ENCODE measurements at regions not wholly inside any gene's neighbourhood (a gene's known extent, or its start where the extent isn't known, plus 50 kb on each side); places are given as distances from the start of the nearest gene placed in this dataset.

GRCh38 chr18:56278421-56279003 is 359.9 kb downstream of the TXNL1 start:
- no peak for ATAC-seq
- DNase-seq = no peak

- ATAC-seq (no peak), DNase-seq (no peak)
These were observed 361.9 kb downstream of the TXNL1 start for GRCh38 chr18:56276466-56276865.

GRCh38 chr18:56273541-56274219 is 364.7 kb downstream of the TXNL1 start:
- ATAC-seq = no peak

GRCh38 chr18:56270671-56271250 is 367.6 kb downstream of the TXNL1 start:
- no peak for ATAC-seq
- DNase-seq = no peak

More at GRCh38 chr18:56273541-56274219, 364.7 kb downstream of the TXNL1 start:
- no peak for DNase-seq

DNA sequence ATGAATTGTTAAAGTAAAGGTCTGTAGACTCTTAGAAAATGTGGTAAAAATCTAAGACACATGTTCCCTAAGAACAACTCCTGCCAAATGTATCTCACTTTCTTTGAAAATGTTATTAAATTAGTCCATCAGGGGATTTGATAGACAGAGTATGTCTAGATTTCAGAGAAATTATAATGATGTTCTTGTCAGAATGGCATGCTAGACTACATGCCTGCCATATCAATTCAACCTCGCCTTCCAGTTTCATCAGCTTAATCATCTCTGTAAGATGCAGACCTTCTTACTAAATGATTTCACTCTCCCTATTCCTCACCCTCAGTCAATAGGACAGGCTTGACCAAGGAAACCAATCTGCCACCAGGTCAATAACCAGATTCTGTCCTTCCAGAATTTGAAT is 368.4 kb downstream of the TXNL1 start:
- ATAC-seq (no peak), DNase-seq (no peak)

DNA sequence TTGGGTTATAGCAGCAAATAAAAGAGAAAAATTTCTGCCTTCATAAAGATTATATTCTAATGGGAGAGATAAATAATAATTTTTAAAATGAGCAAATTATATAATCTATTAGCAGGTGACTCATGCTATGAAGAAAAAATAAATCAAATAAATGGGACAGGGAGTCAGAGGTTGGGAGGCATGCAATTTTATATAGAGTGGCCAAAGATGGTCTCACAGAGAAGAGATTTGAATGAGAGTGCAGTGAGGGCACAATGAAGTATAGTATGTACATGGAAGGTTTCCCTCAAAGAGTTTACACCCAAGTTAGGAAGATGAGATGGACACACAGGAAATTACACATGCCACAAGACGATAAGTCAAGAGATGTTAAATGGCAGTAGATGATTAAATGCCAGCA is 369.4 kb downstream of the TXNL1 start:
- ATAC-seq (no peak), DNase-seq (no peak)

DNA sequence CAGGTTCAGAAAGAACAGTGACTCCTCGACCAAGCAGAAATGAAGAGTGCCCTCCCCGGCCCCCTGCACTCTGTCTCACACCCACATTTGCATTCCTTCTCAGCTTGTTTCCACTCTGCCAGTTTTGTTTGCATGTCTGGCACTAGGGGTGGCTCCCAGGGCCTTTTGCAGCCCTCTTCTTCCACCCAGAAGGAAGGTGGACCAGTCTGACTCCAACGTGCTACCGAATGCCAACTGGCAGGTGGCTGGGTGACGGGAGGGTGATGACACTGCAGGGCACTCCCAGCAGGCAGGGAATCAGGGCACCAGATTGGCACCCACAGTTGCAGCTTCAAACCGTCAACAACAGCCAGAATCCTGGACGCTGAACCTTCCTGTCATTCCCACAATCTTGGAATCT is 371.1 kb downstream of the TXNL1 start:
- ATAC-seq (no peak), DNase-seq (no peak)

- DNase-seq (no peak), ATAC-seq (no peak)
These were observed 380.2 kb downstream of the TXNL1 start for GRCh38 chr18:56258178-56258577.

DNA sequence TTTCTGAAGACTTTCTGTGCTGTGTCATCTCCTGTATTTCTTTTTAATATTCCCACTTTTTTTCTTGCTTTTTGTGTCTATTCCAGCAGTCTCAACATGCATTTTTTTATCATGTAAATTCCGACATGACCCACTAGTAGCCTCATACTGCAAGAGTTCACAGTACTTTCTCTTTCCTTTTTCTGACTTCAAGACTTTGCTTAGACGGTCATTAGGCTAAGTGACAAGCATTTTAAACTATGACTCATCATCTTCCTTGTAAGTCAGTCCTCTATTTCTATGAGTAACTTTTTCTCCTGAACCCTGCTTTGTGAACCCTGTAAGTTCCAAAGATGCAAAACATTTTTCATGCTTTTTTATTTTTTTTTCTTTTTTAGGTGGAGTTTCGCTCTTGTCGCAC is 381.2 kb downstream of the TXNL1 start:
- ATAC-seq (no peak), DNase-seq (no peak)

GRCh38 chr18:56256659-56257058 is 381.7 kb downstream of the TXNL1 start:
- ATAC-seq (no peak), DNase-seq (no peak)

GRCh38 chr18:56255381-56255780 is 383.0 kb downstream of the TXNL1 start:
- ATAC-seq (no peak), DNase-seq (no peak)

DNA sequence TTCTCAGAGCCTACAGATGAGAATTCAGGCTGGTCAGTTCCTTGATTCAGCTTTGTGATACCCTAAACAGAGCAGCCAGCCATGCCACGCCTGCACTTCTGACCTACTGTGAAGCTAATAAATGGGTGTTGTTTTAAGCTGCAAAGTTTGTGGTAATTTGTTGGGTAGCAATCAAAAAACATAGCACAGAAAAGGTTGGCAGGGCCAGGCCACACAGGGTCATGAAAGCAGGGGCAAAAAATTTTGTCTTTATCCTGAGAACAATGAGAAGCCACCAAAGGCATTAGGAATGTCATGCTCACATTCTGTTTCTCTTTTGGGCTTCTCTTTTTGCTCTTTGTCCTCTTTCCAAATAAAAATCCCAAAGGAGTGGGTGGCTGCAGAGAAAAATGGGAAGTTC is 385.9 kb downstream of the TXNL1 start:
- DNase-seq = no peak
- no peak for ATAC-seq

DNA sequence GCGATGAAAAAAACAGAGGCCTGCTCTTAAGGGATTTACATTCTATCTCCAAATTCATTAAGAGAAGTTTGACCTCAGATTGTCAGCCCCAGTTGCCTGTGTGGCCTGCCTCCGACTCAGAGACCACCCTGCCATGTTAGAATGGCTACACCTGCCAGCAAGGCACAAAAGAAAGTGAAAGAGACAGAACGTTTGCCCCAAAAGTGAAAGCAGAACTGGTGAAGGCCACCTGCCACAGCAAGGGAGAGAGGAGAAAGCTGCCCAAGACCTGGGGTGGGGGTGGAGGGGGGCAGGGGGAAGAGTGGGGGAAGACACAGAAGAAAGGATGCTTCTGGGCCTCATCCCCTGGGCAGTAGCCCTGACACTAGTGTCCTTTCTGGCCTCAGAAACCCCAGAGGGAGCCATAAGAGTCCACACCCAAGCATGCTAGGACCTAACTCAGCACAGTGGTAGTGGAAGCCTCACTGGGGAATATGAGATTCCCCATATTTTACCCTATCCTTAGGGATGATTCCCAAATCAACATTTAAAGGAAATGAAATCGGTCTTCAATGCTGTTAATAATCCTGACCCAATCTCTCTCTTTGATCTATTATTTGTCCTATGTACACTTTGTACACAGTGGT is 389.7 kb downstream of the TXNL1 start:
- ATAC-seq (no peak), DNase-seq (no peak)

DNA sequence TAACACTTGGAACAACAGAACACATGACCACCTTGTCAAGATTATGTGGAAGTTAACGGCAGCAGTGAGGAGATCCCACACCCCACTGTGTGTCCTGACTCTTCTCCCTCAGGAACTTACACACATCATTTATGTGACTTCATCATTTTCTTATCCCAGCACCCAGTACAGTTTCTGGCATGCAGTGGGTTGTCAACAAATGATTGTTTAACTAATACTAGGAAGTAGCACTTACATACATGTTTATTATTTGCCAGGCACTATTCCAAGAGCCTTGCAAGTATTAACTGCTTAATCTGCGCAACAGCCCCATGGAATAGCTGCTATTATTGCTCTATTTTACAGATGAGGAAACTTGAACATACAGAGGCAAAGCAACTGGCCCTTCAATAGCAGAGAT is 391.5 kb downstream of the TXNL1 start:
- no peak for ATAC-seq
- no peak for DNase-seq

GRCh38 chr18:56245866-56246580 is 392.4 kb downstream of the TXNL1 start:
- no peak for DNase-seq
- ATAC-seq = no peak

GRCh38 chr18:56240405-56240804 is 398.0 kb downstream of the TXNL1 start:
- ATAC-seq (no peak), DNase-seq (no peak)

DNA sequence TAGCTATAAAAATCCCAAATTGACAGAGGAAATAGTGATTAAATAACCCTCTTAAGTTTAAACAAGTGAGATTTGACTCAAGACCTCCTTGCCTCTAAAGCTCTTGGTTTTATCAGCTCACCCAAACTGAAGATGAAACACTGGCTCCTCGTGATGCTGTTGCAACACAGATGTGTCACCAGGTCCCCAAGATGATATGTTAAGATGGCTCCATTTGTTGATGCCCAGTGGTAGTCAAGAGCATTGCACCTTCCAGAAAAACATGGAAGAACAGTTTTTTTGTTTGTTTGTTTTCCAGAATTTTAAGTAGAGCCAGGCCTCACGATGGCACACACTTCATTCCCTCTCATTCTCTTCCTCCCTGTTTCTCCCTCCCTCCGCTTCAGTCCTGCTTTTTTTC is 399.8 kb downstream of the TXNL1 start:
- DNase-seq (no peak), ATAC-seq (no peak)

DNA sequence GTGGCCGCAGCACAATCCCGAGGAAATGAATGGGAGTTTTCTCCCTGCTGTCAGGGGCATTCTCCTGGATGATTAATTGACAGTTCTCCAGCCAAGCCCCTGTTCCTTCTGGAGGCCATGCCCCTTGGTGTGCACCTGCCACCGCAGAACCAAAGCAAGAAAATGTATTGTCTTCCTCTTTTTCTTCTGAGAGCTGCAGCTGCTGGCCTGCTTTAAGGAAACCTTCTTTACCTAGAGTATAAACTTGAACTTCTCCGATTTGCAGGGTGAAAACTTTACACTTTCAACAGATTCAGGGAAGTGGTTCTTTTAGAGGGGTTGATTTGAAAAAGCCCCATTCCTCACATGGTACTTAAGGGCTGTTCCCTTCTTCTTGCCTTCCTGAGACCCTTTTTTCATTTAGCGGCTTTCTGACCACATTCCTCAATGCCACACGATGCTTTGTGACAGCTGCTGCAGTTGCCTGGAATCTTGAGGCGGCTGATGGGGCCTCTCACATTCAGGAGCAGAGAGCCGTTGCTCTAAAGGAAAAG is 402.8 kb downstream of the TXNL1 start:
- no peak for ATAC-seq
- DNase-seq = no peak

DNA sequence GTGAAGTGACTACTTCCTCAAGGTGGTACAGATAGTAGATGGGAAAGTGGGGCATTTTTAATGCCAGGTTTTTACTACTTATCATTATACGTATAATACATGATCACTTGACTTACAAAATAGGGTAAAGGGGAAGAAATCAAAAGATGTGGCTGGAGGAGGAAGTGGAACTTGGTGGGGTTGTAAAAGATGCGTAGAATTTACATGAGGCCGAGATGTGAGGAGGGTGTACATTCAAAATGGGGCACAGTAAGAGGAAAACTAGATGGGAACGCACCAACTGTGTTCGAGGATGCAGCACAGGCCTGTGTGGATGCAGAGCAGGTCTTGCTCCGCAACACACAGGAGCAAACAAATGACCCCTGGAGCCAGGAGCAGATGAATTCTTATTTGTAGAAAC is 403.3 kb downstream of the TXNL1 start:
- ATAC-seq = no peak
- DNase-seq = no peak

DNA sequence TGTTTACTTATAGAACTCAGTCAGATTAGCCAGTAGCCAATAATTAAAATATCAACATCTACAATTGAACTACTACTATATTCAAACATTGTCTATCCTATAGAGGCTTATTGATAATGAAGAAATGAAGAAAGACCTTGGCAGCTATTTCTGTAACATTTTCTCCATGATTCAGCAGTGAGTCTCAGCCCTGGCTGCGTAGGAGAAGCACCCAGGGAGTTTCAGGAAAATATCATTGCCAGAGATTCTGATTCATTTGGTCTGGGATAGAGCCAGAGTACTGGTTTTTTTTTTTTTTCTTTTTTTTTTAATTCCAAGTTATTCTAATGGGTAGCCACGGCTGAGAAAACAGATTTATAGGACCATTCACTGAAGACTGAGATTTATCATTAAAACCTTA is 404.8 kb downstream of the TXNL1 start:
- DNase-seq (no peak), ATAC-seq (no peak)

- no peak for ATAC-seq
- DNase-seq = no peak
These were observed 412.4 kb downstream of the TXNL1 start for GRCh38 chr18:56226025-56226424.

Data from stimulated activated naive CD8-positive, alpha-beta T cell treated with anti-CD3 and anti-CD28 coated beads, Interleukin-15, Interleukin-2, amounts not matched to agents 100 U/mL and 50 U/mL, for 24 hours (primary cell).